HepG2 (cell line): ENCODE measurements at regions not wholly inside any gene's neighbourhood (a gene's known extent, or its start where the extent isn't known, plus 50 kb on each side); places are given as distances from the start of the nearest gene placed in this dataset.

Source experiments
- BRCA1 ChIP-seq: sonication (generic); formaldehyde crosslinking; IDR thresholded peaks from 2 replicates; pipeline ENCODE4 v1.4.0; 2020; ENCODE audit warnings: missing genetic modification reagents
- CTCF ChIP-seq: sonication (generic); formaldehyde crosslinking; IDR thresholded peaks from 2 replicates; pipeline ENCODE4 v1.5.0; 2020; ENCODE audit warnings: mild to moderate bottlenecking, missing genetic modification reagents, moderate library complexity
- ETV5 ChIP-seq: IDR thresholded peaks from 2 replicates; pipeline ENCODE4 v1.6.1; 2018; ENCODE audit warnings: missing biosample characterization, missing genetic modification reagents, inconsistent platforms, borderline replicate concordance
- GRHL1 ChIP-seq: sonication (generic); formaldehyde crosslinking; conservative IDR thresholded peaks from 2 replicates; pipeline ENCODE4 v1.8.0; 2022; ENCODE audit warnings: missing genetic modification reagents
- KAT8 ChIP-seq: IDR thresholded peaks from 2 replicates; pipeline ENCODE4 v1.6.1; 2016; ENCODE audit warnings: missing genetic modification reagents, missing compliant biosample characterization
- RAD51 ChIP-seq: fragments of 450-650 bp; IDR thresholded peaks from 2 replicates; pipeline ENCODE4 v1.6.1; 2016; ENCODE audit warnings: borderline replicate concordance
- SAFB2 ChIP-seq: sonication (generic); formaldehyde crosslinking; IDR thresholded peaks from 2 replicates; pipeline ENCODE4 v1.5.1; 2020; ENCODE audit warnings: missing genetic modification reagents, low read depth, mild to moderate bottlenecking, borderline replicate concordance
- SALL1 ChIP-seq: sonication (generic); formaldehyde crosslinking; IDR thresholded peaks from 2 replicates; pipeline ENCODE4 v1.8.0; 2022; ENCODE audit warnings: mild to moderate bottlenecking, missing genetic modification reagents

GRCh38 chr10:55237462-55237861, 436.4 kb upstream of the PCDH15 start:
- TF ChIP-seq CTCF (CRISPR knock-in tag) (no peak), ETV5 (CRISPR knock-in tag) (no peak), BRCA1 (CRISPR knock-in tag) (no peak), RAD51 (no peak), KAT8 (CRISPR knock-in tag) (no peak), GRHL1 (no peak), SAFB2 (CRISPR knock-in tag) (no peak), SALL1 (no peak)
